ENCODE measurements at regions not wholly inside any gene's neighbourhood (a gene's known extent, or its start where the extent isn't known, plus 50 kb on each side); places are given as distances from the start of the nearest gene placed in this dataset.

DNA sequence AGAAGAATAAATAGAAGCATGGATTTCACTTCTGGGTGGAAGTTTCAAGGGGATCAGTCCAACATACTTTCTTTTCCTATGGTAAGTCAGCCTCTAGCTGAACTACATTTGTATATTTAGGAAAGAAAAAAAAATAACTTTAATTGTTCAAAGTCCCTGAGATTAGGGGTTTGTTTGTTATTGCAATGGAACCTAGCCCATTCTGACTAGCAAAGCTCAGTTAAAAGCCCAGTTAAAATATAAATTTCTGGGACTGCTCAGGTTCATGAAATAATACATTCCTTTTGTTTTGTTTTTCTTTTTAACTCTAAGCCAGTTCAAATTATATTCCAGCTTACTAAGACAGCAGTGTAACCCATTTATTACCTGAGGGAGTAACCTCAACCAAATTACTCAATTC lies 2069.6 kb upstream of the CELF4 start:
- CTCF ChIA-PET: no interaction called here
- POLR2A ChIA-PET: no interaction called here
- Histone ChIP-seq H3K27me3 (replicated peaks in 2 of 5; ENCODE audit: control insufficient read depth in 4 of 5, insufficient read depth in 5 of 5, low read length in 4 of 5) (no peaks in the 10 kb centered on the region), H3K27ac (ENCODE audit: insufficient read depth in 1 of 2, low read depth in 1 of 2, low read length in 2 of 2, poor library complexity in 1 of 2, severe bottlenecking in 2 of 2) (no peak overlapping the region), H3K9me3 (ENCODE audit: control extremely low read depth in 1 of 5, control insufficient read depth in 4 of 5, insufficient read depth in 2 of 5, low read depth in 1 of 5, low read length in 4 of 5) (no peaks in the 10 kb centered on the region), H3K4me1 (ENCODE audit: control extremely low read depth in 1 of 4, control insufficient read depth in 4 of 4, insufficient read depth in 4 of 4, low read length in 3 of 4) (no peaks in the 10 kb centered on the region), H3K4me3 (ENCODE audit: control insufficient read depth in 1 of 7, extremely low read depth in 1 of 7, insufficient read depth in 4 of 7, low read depth in 2 of 7, low read length in 6 of 7) (no peak overlapping the region), H3K36me3 (ENCODE audit: control insufficient read depth in 4 of 4, insufficient read depth in 4 of 4, low read length in 3 of 4) (no peaks in the 10 kb centered on the region)
- no peak for DNase-seq

DNA sequence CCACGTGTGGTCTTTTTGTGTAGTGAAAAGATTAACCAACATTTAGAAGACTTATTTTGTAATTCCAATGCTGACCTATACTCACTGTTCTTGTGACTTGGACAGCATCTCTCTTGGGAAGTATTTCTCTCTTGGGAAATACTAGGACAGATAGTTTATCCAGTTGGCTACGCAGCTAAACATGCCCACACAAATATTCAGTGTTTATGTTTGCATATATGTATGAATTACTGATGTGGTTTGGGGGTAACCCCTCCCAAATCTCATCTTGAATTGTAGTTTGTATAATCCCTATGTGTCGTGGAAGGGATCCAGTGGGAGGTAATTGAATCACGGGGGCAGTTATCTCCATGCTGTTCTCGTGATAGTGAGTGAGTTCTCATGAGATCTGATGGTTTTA lies 2062.3 kb upstream of the CELF4 start:
- Histone ChIP-seq H3K4me3 (ENCODE audit: control insufficient read depth in 1 of 7, extremely low read depth in 1 of 7, insufficient read depth in 4 of 7, low read depth in 2 of 7, low read length in 6 of 7) (no peak overlapping the region), H3K27ac (ENCODE audit: insufficient read depth in 1 of 2, low read depth in 1 of 2, low read length in 2 of 2, poor library complexity in 1 of 2, severe bottlenecking in 2 of 2) (no peak overlapping the region), H3K27me3 (replicated peaks in 2 of 5; ENCODE audit: control insufficient read depth in 4 of 5, insufficient read depth in 5 of 5, low read length in 4 of 5) (no peaks in the 10 kb centered on the region), H3K9me3 (ENCODE audit: control extremely low read depth in 1 of 5, control insufficient read depth in 4 of 5, insufficient read depth in 2 of 5, low read depth in 1 of 5, low read length in 4 of 5) (no peaks in the 10 kb centered on the region), H3K4me1 (ENCODE audit: control extremely low read depth in 1 of 4, control insufficient read depth in 4 of 4, insufficient read depth in 4 of 4, low read length in 3 of 4) (no peaks in the 10 kb centered on the region), H3K36me3 (ENCODE audit: control insufficient read depth in 4 of 4, insufficient read depth in 4 of 4, low read length in 3 of 4) (no peaks in the 10 kb centered on the region)
- CTCF ChIA-PET: no interaction called here
- POLR2A ChIA-PET: no interaction called here
- DNase-seq: no peak
- WGBS (ENCODE audit: insufficient coverage): 93% methylated on average over 3 of the region's 5 CpGs

- ChIA-PET CTCF (no interaction called here), POLR2A (no interaction called here)
- H3K4me1 ChIP-seq (ENCODE audit: control extremely low read depth in 1 of 4, control insufficient read depth in 4 of 4, insufficient read depth in 4 of 4, low read length in 3 of 4): no peaks in the 10 kb centered on the region
- no peak for DNase-seq
- no peak overlapping the region for H3K4me3 ChIP-seq (ENCODE audit: control insufficient read depth in 1 of 7, extremely low read depth in 1 of 7, insufficient read depth in 4 of 7, low read depth in 2 of 7, low read length in 6 of 7)
- H3K36me3 ChIP-seq (ENCODE audit: control insufficient read depth in 4 of 4, insufficient read depth in 4 of 4, low read length in 3 of 4): no peaks in the 10 kb centered on the region
- no peaks in the 10 kb centered on the region for H3K27me3 ChIP-seq (replicated peaks in 2 of 5; ENCODE audit: control insufficient read depth in 4 of 5, insufficient read depth in 5 of 5, low read length in 4 of 5)
- WGBS (ENCODE audit: insufficient coverage): 100% methylated on average over 1 of the region's 4 CpGs
- no peaks in the 10 kb centered on the region for H3K9me3 ChIP-seq (ENCODE audit: control extremely low read depth in 1 of 5, control insufficient read depth in 4 of 5, insufficient read depth in 2 of 5, low read depth in 1 of 5, low read length in 4 of 5)
- no peak overlapping the region for H3K27ac ChIP-seq (ENCODE audit: insufficient read depth in 1 of 2, low read depth in 1 of 2, low read length in 2 of 2, poor library complexity in 1 of 2, severe bottlenecking in 2 of 2)
Observed at GRCh38 chr18:39624961-39625360, 2059.4 kb upstream of the CELF4 start.

- POLR2A ChIA-PET: no interaction called here
- no peak for DNase-seq
- no CpG with 5 or more reads among the region's 1 CpG for WGBS (ENCODE audit: insufficient coverage)
Observed at GRCh38 chr18:39622431-39622830, 2056.8 kb upstream of the CELF4 start.

GRCh38 chr18:39620551-39621168 lies 2055.1 kb upstream of the CELF4 start:
- ChIA-PET POLR2A (no interaction called here), CTCF (no interaction called here)
- H3K27me3 ChIP-seq (replicated peaks in 2 of 5; ENCODE audit: control insufficient read depth in 4 of 5, insufficient read depth in 5 of 5, low read length in 4 of 5): no peaks in the 10 kb centered on the region
- H3K4me1 ChIP-seq (ENCODE audit: control extremely low read depth in 1 of 4, control insufficient read depth in 4 of 4, insufficient read depth in 4 of 4, low read length in 3 of 4): no peaks in the 10 kb centered on the region
- DNase-seq: no peak
- H3K4me3 ChIP-seq (ENCODE audit: control insufficient read depth in 1 of 7, extremely low read depth in 1 of 7, insufficient read depth in 4 of 7, low read depth in 2 of 7, low read length in 6 of 7): no peak overlapping the region
- WGBS (ENCODE audit: insufficient coverage): no CpG with 5 or more reads among the region's 2 CpGs
- peaks cover 0 to 9% (median 0%) of the 10 kb centered on the region in 5 experiments for H3K9me3 ChIP-seq (ENCODE audit: control extremely low read depth in 1 of 5, control insufficient read depth in 4 of 5, insufficient read depth in 2 of 5, low read depth in 1 of 5, low read length in 4 of 5)
- H3K27ac ChIP-seq (ENCODE audit: insufficient read depth in 1 of 2, low read depth in 1 of 2, low read length in 2 of 2, poor library complexity in 1 of 2, severe bottlenecking in 2 of 2): no peak overlapping the region
- no peaks in the 10 kb centered on the region for H3K36me3 ChIP-seq (ENCODE audit: control insufficient read depth in 4 of 4, insufficient read depth in 4 of 4, low read length in 3 of 4)

More at GRCh38 chr18:39622431-39622830, 2056.8 kb upstream of the CELF4 start:
- Histone ChIP-seq H3K4me1 (ENCODE audit: control extremely low read depth in 1 of 4, control insufficient read depth in 4 of 4, insufficient read depth in 4 of 4, low read length in 3 of 4) (no peaks in the 10 kb centered on the region), H3K36me3 (ENCODE audit: control insufficient read depth in 4 of 4, insufficient read depth in 4 of 4, low read length in 3 of 4) (no peaks in the 10 kb centered on the region), H3K9me3 (ENCODE audit: control extremely low read depth in 1 of 5, control insufficient read depth in 4 of 5, insufficient read depth in 2 of 5, low read depth in 1 of 5, low read length in 4 of 5) (peaks cover 0 to 9% (median 0%) of the 10 kb centered on the region in 5 experiments), H3K27me3 (replicated peaks in 2 of 5; ENCODE audit: control insufficient read depth in 4 of 5, insufficient read depth in 5 of 5, low read length in 4 of 5) (no peaks in the 10 kb centered on the region), H3K4me3 (ENCODE audit: control insufficient read depth in 1 of 7, extremely low read depth in 1 of 7, insufficient read depth in 4 of 7, low read depth in 2 of 7, low read length in 6 of 7) (no peak overlapping the region), H3K27ac (ENCODE audit: insufficient read depth in 1 of 2, low read depth in 1 of 2, low read length in 2 of 2, poor library complexity in 1 of 2, severe bottlenecking in 2 of 2) (no peak overlapping the region)
- CTCF ChIA-PET: no interaction called here

- no peak overlapping the region for H3K4me3 ChIP-seq (ENCODE audit: control insufficient read depth in 1 of 7, extremely low read depth in 1 of 7, insufficient read depth in 4 of 7, low read depth in 2 of 7, low read length in 6 of 7)
- ChIA-PET CTCF (no interaction called here), POLR2A (no interaction called here)
- DNase-seq: no peak
- no peaks in the 10 kb centered on the region for H3K4me1 ChIP-seq (ENCODE audit: control extremely low read depth in 1 of 4, control insufficient read depth in 4 of 4, insufficient read depth in 4 of 4, low read length in 3 of 4)
- no peak overlapping the region for H3K27ac ChIP-seq (ENCODE audit: insufficient read depth in 1 of 2, low read depth in 1 of 2, low read length in 2 of 2, poor library complexity in 1 of 2, severe bottlenecking in 2 of 2)
- H3K36me3 ChIP-seq (ENCODE audit: control insufficient read depth in 4 of 4, insufficient read depth in 4 of 4, low read length in 3 of 4): no peaks in the 10 kb centered on the region
- H3K27me3 ChIP-seq (replicated peaks in 2 of 5; ENCODE audit: control insufficient read depth in 4 of 5, insufficient read depth in 5 of 5, low read length in 4 of 5): no peaks in the 10 kb centered on the region
- H3K9me3 ChIP-seq (ENCODE audit: control extremely low read depth in 1 of 5, control insufficient read depth in 4 of 5, insufficient read depth in 2 of 5, low read depth in 1 of 5, low read length in 4 of 5): peaks cover 0 to 9% (median 0%) of the 10 kb centered on the region in 5 experiments
- WGBS (ENCODE audit: insufficient coverage): over 99% methylated on average over 14 of the region's 33 CpGs
Observed at GRCh38 chr18:39618265-39619003, 2052.8 kb upstream of the CELF4 start.

GRCh38 chr18:39611381-39612100 lies 2045.9 kb upstream of the CELF4 start:
- whole genome bisulfite sequencing (ENCODE audit: insufficient coverage): no CpG with 5 or more reads among the region's 3 CpGs
- Histone ChIP-seq H3K27me3 (replicated peaks in 2 of 5; ENCODE audit: control insufficient read depth in 4 of 5, insufficient read depth in 5 of 5, low read length in 4 of 5) (no peaks in the 10 kb centered on the region), H3K4me3 (ENCODE audit: control insufficient read depth in 1 of 7, extremely low read depth in 1 of 7, insufficient read depth in 4 of 7, low read depth in 2 of 7, low read length in 6 of 7) (no peak overlapping the region), H3K36me3 (ENCODE audit: control insufficient read depth in 4 of 4, insufficient read depth in 4 of 4, low read length in 3 of 4) (no peaks in the 10 kb centered on the region), H3K4me1 (ENCODE audit: control extremely low read depth in 1 of 4, control insufficient read depth in 4 of 4, insufficient read depth in 4 of 4, low read length in 3 of 4) (no peaks in the 10 kb centered on the region), H3K27ac (ENCODE audit: insufficient read depth in 1 of 2, low read depth in 1 of 2, low read length in 2 of 2, poor library complexity in 1 of 2, severe bottlenecking in 2 of 2) (no peak overlapping the region), H3K9me3 (ENCODE audit: control extremely low read depth in 1 of 5, control insufficient read depth in 4 of 5, insufficient read depth in 2 of 5, low read depth in 1 of 5, low read length in 4 of 5) (no peaks in the 10 kb centered on the region)
- no peak for DNase-seq
- POLR2A ChIA-PET: no interaction called here
- CTCF ChIA-PET: no interaction called here
